SK-N-SH treated with all-trans-retinoic acid at 6 μM for 48 hours (cell line): ENCODE measurements at regions not wholly inside any gene's neighbourhood (a gene's known extent, or its start where the extent isn't known, plus 50 kb on each side); places are given as distances from the start of the nearest gene placed in this dataset.

Experiments used
- ATAC-seq: fragments of 200-7000 bp; cut with Tn5 transposase; 3 replicates; pipeline ENCODE4 v1.9.1; 2020; ENCODE audit warnings: mild to moderate bottlenecking, moderate library complexity
- BACH2 ChIP-seq: fragments of 250-450 bp; sonication (Bioruptor Pico); IDR thresholded peaks from 2 replicates; pipeline ENCODE4 v1.9.0; 2021; ENCODE audit warnings: mild to moderate bottlenecking, borderline replicate concordance
- CREB5 ChIP-seq: fragments of 250-450 bp; sonication (Bioruptor Pico); IDR thresholded peaks from 2 replicates; pipeline ENCODE4 v1.5.1; 2020; ENCODE audit warnings: low read depth, mild to moderate bottlenecking, moderate library complexity
- CSDC2 ChIP-seq: fragments of 250-450 bp; sonication (Bioruptor Pico); IDR thresholded peaks from 2 replicates; pipeline ENCODE4 v1.5.0; 2020; ENCODE audit warnings: mild to moderate bottlenecking, moderate library complexity
- CSRNP3 ChIP-seq: fragments of 250-450 bp; sonication (Bioruptor Pico); IDR thresholded peaks from 2 replicates; pipeline ENCODE4 v1.5.1; 2021; ENCODE audit warnings: mild to moderate bottlenecking, moderate library complexity
- GLIS3 ChIP-seq: fragments of 250-450 bp; sonication (Bioruptor Pico); IDR thresholded peaks from 2 replicates; pipeline ENCODE4 v1.5.0; 2020; ENCODE audit warnings: mild to moderate bottlenecking, moderate library complexity
- ISL1 ChIP-seq: fragments of 250-450 bp; sonication (Bioruptor Pico); IDR thresholded peaks from 2 replicates; pipeline ENCODE4 v2.1.2; 2022; ENCODE audit warnings: mild to moderate bottlenecking, moderate library complexity
- OSR1 ChIP-seq: fragments of 250-450 bp; sonication (Bioruptor Pico); IDR thresholded peaks from 2 replicates; pipeline ENCODE4 v1.8.0; 2022; ENCODE audit warnings: moderate library complexity, mild to moderate bottlenecking, inconsistent platforms
- PATZ1 ChIP-seq: fragments of 250-450 bp; sonication (Bioruptor Pico); IDR thresholded peaks from 2 replicates; pipeline ENCODE4 v1.8.0; 2020; ENCODE audit warnings: mild to moderate bottlenecking, moderate library complexity, borderline replicate concordance
- POU6F1 ChIP-seq: fragments of 250-450 bp; sonication (Bioruptor Pico); IDR thresholded peaks from 2 replicates; pipeline ENCODE4 v1.8.0; 2021; ENCODE audit warnings: low read depth, mild to moderate bottlenecking, moderate library complexity, borderline replicate concordance
- PPARA ChIP-seq: fragments of 250-450 bp; sonication (Bioruptor Pico); IDR thresholded peaks from 2 replicates; pipeline ENCODE4 v1.5.0; 2020; ENCODE audit warnings: mild to moderate bottlenecking, borderline replicate concordance
- RARB ChIP-seq: fragments of 250-450 bp; sonication (Bioruptor Pico); IDR thresholded peaks from 2 replicates; pipeline ENCODE4 v1.8.0; 2021; ENCODE audit warnings: mild to moderate bottlenecking, moderate library complexity
- SNAI2 ChIP-seq: fragments of 250-450 bp; sonication (Bioruptor Pico); IDR thresholded peaks from 2 replicates; pipeline ENCODE4 v1.5.0; 2020; ENCODE audit warnings: mild to moderate bottlenecking, moderate library complexity
- TCF4 ChIP-seq: fragments of 250-450 bp; sonication (Bioruptor Pico); IDR thresholded peaks from 2 replicates; pipeline ENCODE4 v1.8.0; 2021; ENCODE audit warnings: mild to moderate bottlenecking, moderate library complexity, borderline replicate concordance
- TOX ChIP-seq: fragments of 250-450 bp; sonication (Bioruptor Pico); IDR thresholded peaks from 2 replicates; pipeline ENCODE4 v1.8.0; 2021; ENCODE audit warnings: mild to moderate bottlenecking, moderate library complexity, borderline replicate concordance
- TSHZ2 ChIP-seq: fragments of 250-450 bp; sonication (Bioruptor Pico); IDR thresholded peaks from 2 replicates; pipeline ENCODE4 v1.5.0; 2020; ENCODE audit warnings: mild to moderate bottlenecking, moderate library complexity
- ZFP3 ChIP-seq: fragments of 250-450 bp; sonication (Bioruptor Pico); IDR thresholded peaks from 2 replicates; pipeline ENCODE4 v1.5.0; 2020; ENCODE audit warnings: mild to moderate bottlenecking, moderate library complexity
- ZNF565 ChIP-seq: fragments of 450-650 bp; formaldehyde crosslinking; conservative IDR thresholded peaks from 2 replicates; pipeline ENCODE4 v1.5.0; 2020; ENCODE audit warnings: low read depth, mild to moderate bottlenecking, moderate library complexity
- ZNF70 ChIP-seq: fragments of 450-650 bp; formaldehyde crosslinking; IDR thresholded peaks from 2 replicates; pipeline ENCODE4 v1.5.0; 2020; ENCODE audit warnings: mild to moderate bottlenecking, moderate library complexity
- ZNF8 ChIP-seq: fragments of 450-650 bp; formaldehyde crosslinking; IDR thresholded peaks from 2 replicates; pipeline ENCODE4 v1.5.0; 2020; ENCODE audit warnings: mild to moderate bottlenecking, moderate library complexity

- no peak for ATAC-seq
- no peak for TF ChIP-seq OSR1
- no peak for TF ChIP-seq TCF4 (CRISPR knock-in tag)
- no peak for TF ChIP-seq ZFP3
- TF ChIP-seq ZNF565, result no peak
- no peak for TF ChIP-seq BACH2 (CRISPR knock-in tag)
- no peak for TF ChIP-seq CSDC2
- TF ChIP-seq ZNF70, result no peak
- no peak for TF ChIP-seq TOX
- TF ChIP-seq POU6F1 (CRISPR knock-in tag), result no peak
- TF ChIP-seq PPARA (CRISPR knock-in tag), result no peak
- no peak for TF ChIP-seq RARB (CRISPR knock-in tag)
- no peak for TF ChIP-seq TSHZ2 (CRISPR knock-in tag)
- TF ChIP-seq GLIS3 (CRISPR knock-in tag), result no peak
- no peak for TF ChIP-seq PATZ1 (CRISPR knock-in tag)
- no peak for TF ChIP-seq CSRNP3 (CRISPR knock-in tag)
- TF ChIP-seq ISL1 (CRISPR knock-in tag), result no peak
- no peak for TF ChIP-seq SNAI2 (CRISPR knock-in tag)
- no peak for TF ChIP-seq ZNF8
These were observed 113.8 kb upstream of the WDR17 start for GRCh38 chr4:175951794-175952193.

GRCh38 chr4:175953116-175953515, 112.5 kb upstream of the WDR17 start:
- TF ChIP-seq TOX, result no peak
- no peak for TF ChIP-seq PPARA (CRISPR knock-in tag)
- TF ChIP-seq GLIS3 (CRISPR knock-in tag), result no peak
- no peak for TF ChIP-seq CSRNP3 (CRISPR knock-in tag)
- no peak for TF ChIP-seq PATZ1 (CRISPR knock-in tag)
- TF ChIP-seq CREB5 (CRISPR knock-in tag), result no peak
- no peak for TF ChIP-seq RARB (CRISPR knock-in tag)
- TF ChIP-seq CSDC2, result no peak
- TF ChIP-seq ZNF8, result no peak
- TF ChIP-seq ZNF70, result no peak
- no peak for TF ChIP-seq TCF4 (CRISPR knock-in tag)
- no peak for ATAC-seq
